ENCODE measurements at regions not wholly inside any gene's neighbourhood (a gene's known extent, or its start where the extent isn't known, plus 50 kb on each side); places are given as distances from the start of the nearest gene placed in this dataset.

GRCh38 chr11:19577976-19578619 is 134.5 kb upstream of the NAV2 start:
- Histone ChIP-seq H3K79me2 (replicated peaks; ENCODE audit: insufficient read depth) (no peaks in the 10 kb centered on the region), H3K4me1 (ENCODE audit: insufficient read depth) (no peaks in the 10 kb centered on the region), H3K9me2 (ENCODE audit: insufficient read depth) (no peaks in the 10 kb centered on the region), H3K4me2 (no peak overlapping the region), H3K4me3 (no peak overlapping the region), H4K20me1 (replicated peaks; ENCODE audit: insufficient read depth) (no peaks in the 10 kb centered on the region), H3F3A (replicated peaks; ENCODE audit: low read depth) (no peaks in the 10 kb centered on the region), H3K36me3 (ENCODE audit: insufficient read depth) (no peaks in the 10 kb centered on the region), H2AFZ (peak overlapping the region; percentile 99), H3K27ac (ENCODE audit: low read depth) (no peak overlapping the region), H3K27me3 (ENCODE audit: insufficient read depth) (no peaks in the 10 kb centered on the region)
- TF ChIP-seq CTCF (conservative IDR thresholded peaks at IDR 0.05; ENCODE audit: low read depth in 2 of 2) = no peak
- TF ChIP-seq EZH2 (IDR thresholded peaks at IDR 0.05; ENCODE audit: low read depth, unreplicated experiment) = no peak
- no peak for TF ChIP-seq CREB1 (CRISPR knock-in tag; IDR thresholded peaks at IDR 0.05; ENCODE audit: low read depth)
- no peak for TF ChIP-seq ZNF331 (CRISPR knock-in tag; IDR thresholded peaks at IDR 0.05; ENCODE audit: low read depth)
- no peak for TF ChIP-seq EZH2phosphoT487 (IDR thresholded peaks at IDR 0.05; ENCODE audit: unreplicated experiment)
- TF ChIP-seq, protein P1, sequence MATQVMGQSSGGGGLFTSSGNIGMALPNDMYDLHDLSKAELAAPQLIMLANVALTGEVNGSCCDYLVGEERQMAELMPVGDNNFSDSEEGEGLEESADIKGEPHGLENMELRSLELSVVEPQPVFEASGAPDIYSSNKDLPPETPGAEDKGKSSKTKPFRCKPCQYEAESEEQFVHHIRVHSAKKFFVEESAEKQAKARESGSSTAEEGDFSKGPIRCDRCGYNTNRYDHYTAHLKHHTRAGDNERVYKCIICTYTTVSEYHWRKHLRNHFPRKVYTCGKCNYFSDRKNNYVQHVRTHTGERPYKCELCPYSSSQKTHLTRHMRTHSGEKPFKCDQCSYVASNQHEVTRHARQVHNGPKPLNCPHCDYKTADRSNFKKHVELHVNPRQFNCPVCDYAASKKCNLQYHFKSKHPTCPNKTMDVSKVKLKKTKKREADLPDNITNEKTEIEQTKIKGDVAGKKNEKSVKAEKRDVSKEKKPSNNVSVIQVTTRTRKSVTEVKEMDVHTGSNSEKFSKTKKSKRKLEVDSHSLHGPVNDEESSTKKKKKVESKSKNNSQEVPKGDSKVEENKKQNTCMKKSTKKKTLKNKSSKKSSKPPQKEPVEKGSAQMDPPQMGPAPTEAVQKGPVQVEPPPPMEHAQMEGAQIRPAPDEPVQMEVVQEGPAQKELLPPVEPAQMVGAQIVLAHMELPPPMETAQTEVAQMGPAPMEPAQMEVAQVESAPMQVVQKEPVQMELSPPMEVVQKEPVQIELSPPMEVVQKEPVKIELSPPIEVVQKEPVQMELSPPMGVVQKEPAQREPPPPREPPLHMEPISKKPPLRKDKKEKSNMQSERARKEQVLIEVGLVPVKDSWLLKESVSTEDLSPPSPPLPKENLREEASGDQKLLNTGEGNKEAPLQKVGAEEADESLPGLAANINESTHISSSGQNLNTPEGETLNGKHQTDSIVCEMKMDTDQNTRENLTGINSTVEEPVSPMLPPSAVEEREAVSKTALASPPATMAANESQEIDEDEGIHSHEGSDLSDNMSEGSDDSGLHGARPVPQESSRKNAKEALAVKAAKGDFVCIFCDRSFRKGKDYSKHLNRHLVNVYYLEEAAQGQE (IDR thresholded peaks at IDR 0.05; ENCODE audit: unreplicated experiment) = no peak
- TF ChIP-seq JUNB (IDR thresholded peaks at IDR 0.05; ENCODE audit: unreplicated experiment) = no peak
- no peak for TF ChIP-seq NANOG (IDR thresholded peaks at IDR 0.05; ENCODE audit: borderline replicate concordance)
- TF ChIP-seq ETS1 (IDR thresholded peaks at IDR 0.05) = no peak
- no peak for TF ChIP-seq POLR2AphosphoS5 (IDR thresholded peaks at IDR 0.05; ENCODE audit: low read depth)
- no peak for TF ChIP-seq ZNF114 (CRISPR knock-in tag; IDR thresholded peaks at IDR 0.05)
- TF ChIP-seq ZNF462 (CRISPR knock-in tag; IDR thresholded peaks at IDR 0.05) = no peak
- no peak for TF ChIP-seq STAT1 (IDR thresholded peaks at IDR 0.05; ENCODE audit: unreplicated experiment)
- no peaks in the 10 kb centered on the region for H3K9me3 Mint-ChIP-seq
- DNase-seq (ENCODE audit: low spot score) = no peak
- peaks cover 8% of the 10 kb centered on the region; the same call in 2 of the 3 replicates for H3K4me1 Mint-ChIP-seq
- H3K36me3 Mint-ChIP-seq (ENCODE audit: low read depth) = no peaks in the 10 kb centered on the region
- no peak overlapping the region for H3K27ac Mint-ChIP-seq
- ATAC-seq = peak; percentile 31; the same call in 1 of the 3 replicates
- peaks cover 2% of the 10 kb centered on the region for H3K27me3 Mint-ChIP-seq (ENCODE audit: insufficient read depth, low read depth, poor library complexity)
- H3K4me3 Mint-ChIP-seq = no peak overlapping the region
